ENCODE measurements at regions not wholly inside any gene's neighbourhood (a gene's known extent, or its start where the extent isn't known, plus 50 kb on each side); places are given as distances from the start of the nearest gene placed in this dataset.
"Not testable (repeated sequence)": the region's sequence is repeated elsewhere in the genome, so short reads cannot be mapped to it uniquely, and the experiment has no call there.

GRCh38 chr21:5013455-5014304 is 5507.7 kb upstream of the TPTE start:
- DNase-seq (ENCODE audit: low read depth) = not testable (repeated sequence)

DNA sequence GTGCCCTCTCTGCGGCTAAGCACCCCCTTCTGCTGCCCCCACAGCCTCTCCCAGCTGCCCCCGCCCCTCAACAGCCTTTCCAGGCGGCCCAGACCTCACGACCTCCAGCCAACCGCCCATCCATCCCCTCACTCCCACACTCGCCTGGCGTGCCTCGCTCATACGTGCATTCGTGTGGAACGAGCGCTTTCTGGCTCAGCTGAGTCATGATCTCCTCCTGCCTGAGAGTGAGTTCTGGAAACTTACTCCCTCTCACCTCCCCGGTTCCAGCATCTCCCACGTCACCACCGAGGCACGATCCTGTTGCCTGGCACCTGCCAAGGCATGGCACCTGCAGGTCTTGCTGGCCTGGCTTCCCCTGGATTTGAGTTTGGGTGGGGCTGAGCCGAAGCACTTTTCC is 5506.2 kb upstream of the TPTE start:
- not testable (repeated sequence) for DNase-seq (ENCODE audit: low read depth)

- not testable (repeated sequence) for DNase-seq (ENCODE audit: low read depth)
These were observed 5502.3 kb upstream of the TPTE start for GRCh38 chr21:5019120-5019519.

DNA sequence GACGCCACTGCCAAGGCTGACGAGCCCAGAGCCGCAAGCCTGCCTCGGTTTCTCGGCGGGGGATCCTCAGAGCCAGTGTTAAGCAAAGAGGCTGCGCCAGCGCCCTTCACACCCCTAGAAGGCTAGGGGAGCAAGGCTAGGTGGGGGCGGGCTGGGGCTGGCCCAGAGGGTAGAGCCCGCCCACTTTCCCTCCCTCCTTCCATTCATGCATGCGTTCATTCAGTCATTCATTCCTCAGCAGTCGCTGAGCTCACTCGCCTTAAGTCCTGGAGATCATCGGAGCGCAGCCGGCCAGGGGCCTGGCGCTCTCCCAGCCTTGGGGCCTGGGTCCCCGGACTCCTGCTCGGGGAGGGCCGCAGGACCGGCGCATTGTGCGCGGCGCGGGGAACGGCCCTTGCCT is 5499.6 kb upstream of the TPTE start:
- DNase-seq (ENCODE audit: low read depth) = not testable (repeated sequence)

DNA sequence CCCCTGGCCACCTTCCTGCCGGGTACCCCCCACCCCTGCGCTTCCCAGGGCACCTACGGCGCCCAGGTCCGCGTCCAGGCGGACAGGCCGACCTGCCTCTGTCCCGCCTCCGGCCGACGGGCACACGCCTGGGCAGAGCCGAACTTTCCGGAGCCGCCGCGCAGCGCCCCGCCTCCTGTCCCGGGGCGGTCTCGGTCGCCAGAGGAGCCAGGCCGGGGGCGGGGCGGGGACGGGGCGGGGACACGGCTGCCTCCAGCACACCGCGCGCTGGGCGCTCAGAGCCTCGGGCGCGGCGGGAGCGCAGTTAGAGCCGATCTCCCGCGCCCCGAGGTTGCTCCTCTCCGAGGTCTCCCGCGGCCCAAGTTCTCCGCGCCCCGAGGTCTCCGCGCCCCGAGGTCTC is 5499.1 kb upstream of the TPTE start:
- DNase-seq (ENCODE audit: low read depth) = not testable (repeated sequence)

DNA sequence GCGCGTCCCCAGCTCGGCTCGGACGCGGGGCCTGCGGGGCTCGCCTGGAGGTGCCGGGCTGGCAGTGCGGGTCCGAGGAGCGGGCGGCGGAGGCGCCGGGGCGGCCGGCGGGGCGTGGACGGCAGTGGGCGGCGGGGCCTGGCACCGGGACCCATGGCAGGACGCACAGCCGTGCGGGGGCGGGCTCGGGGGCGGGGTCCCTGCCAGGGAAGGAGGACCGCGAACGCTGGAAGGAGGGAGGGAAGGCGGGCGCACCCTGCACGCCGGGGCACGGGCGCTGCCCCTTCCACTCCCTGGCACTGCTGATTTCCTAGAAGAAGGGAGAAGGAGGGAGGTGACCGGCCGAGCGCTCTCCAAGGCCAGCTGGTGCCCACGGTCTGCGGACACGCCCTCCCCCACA is 5498.6 kb upstream of the TPTE start:
- not testable (repeated sequence) for DNase-seq (ENCODE audit: low read depth)

DNA sequence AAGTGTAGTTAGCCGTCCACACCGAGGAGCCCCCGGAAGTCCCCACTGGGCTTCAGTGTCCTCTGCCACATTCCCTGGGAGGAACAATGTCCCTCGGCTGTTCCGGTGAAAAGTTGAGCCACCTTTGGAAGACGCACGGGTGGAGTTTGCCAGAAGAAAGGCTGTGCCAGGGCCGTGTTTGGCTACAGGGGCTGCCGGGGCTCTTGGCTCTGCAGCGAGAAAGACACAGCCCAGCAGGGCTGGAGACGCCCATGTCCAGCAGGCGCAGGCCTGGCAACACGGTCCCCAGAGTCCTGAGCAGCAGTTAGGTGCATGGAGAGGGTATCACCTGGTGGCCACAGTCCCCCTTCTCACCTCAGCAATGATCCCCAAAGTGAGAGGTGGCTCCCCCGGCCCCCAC is 5486.2 kb upstream of the TPTE start:
- DNase-seq (ENCODE audit: low read depth) = not testable (repeated sequence)

DNA sequence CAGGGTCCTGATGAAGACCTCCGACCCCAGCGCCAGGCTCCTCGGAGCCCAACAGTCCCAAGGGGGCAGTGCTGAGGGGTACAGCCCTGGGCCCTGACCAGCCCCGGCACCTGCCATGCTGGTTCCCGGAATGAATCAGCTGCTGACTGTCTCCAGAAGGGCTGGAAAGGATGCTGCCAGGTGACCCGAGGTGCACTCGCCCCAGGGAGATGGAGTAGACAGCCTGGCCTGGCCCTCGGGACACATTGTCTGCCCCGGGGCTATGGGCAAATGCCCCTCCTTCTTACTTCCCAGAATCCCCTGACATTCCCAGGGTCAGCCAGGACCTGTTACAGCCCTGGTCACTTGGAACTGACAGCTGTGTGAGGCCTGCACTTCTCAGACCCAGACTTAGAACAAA is 5485.8 kb upstream of the TPTE start:
- DNase-seq (ENCODE audit: low read depth) = not testable (repeated sequence)

DNA sequence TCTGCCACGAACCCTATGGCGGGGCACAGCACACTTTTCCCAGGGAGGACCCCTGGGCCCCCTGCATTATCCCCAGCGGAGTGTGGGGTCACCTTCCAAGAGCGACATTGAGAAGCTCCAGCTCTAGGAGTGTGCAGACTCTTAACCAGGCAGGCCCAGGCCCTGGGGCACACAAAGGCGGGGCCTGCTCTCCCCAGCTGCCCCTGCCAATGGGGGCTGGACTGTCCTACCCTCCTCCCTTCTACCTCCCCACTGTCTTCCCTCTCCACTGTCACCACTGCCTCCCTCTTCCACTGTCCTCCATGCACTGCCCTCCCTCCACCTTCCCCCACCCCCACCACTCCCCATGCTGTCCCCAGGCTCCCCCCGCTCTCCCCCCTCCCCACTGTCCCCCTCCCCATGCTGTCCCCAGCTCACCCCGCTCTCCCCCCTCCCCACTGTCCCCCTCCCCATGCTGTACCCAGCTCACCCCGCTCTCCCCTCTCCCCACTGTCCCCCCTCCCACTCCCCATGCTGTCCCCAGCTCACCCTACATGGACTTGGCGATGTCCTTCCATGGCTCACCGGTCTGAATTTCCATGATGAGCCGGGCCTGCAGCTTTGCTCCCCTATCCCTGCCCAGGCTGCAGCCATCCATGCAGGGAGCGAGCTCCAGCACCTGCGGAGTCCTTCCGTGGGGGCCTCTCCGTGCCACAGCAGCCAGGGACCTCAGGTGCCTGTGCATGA is 5483.6 kb upstream of the TPTE start:
- not testable (repeated sequence) for DNase-seq (ENCODE audit: low read depth)

GRCh38 chr21:5039926-5040325 is 5481.5 kb upstream of the TPTE start:
- not testable (repeated sequence) for DNase-seq (ENCODE audit: low read depth)

DNA sequence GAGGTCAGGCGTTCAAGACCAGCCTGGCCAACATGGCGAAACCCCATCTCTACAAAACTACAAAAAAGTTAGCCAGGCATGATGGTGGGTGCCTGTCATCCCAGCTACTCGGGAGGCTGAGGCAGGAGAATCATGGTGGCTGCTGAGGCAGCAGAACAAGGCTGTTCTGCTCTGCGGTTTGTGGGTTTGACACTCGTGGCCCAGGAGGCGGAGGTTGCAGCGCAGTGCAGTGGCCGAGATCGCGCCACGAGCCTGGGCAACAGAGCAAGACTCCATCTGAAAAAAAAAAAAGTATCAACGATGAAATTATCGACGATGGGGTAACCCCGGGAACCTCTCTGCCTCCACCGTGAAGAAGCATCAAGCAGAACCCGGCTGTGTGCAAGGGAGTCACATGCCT is 5478.8 kb upstream of the TPTE start:
- not testable (repeated sequence) for DNase-seq (ENCODE audit: low read depth)

DNA sequence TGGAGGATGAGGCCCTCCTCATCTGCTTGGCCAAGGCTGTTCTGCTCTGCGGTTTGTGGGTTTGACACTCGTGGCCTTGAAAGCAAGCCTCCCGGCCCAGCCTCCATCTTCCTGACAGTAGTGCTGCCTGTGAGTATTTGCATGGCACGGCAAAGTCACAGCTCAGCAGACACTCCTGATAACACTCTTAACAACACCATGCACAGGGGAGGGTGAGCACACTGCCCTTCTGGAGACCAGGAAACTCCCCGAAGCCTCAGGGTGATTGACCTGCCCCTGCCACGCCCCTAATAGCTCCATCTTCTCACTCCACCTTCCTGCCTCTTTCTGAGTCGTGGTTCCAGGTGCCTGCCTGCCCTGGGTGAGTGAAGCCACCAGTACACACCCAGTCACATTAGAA is 5476.6 kb upstream of the TPTE start:
- not testable (repeated sequence) for DNase-seq (ENCODE audit: low read depth)

DNA sequence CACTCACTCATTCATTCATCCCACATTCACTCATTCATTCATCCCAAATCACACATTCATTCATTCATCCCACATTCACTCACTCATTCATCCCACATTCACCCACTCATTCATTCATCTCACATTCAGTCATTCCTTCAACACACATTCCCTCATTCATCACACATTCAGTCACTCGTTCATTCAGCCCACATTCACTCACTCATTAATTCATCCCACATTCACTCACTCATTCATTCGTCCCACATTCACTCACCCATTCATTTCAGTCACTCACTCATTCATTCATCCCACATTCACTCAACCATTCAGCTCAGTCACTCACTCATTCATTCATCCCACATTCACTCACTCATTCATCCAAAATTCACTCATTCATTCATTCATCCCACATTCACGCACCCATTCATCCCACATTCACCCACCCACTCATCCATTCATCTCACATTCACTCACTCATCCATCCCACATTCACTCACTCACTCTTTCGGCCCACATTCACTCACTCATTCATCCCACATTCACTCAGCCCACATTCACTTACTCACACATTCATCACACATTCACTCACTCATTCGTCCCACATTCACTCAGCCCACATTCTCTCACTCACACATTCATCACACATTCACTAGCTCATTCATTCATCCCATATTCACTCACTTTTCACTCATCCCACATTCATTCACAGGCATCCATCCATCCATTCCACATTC is 5469.9 kb upstream of the TPTE start:
- DNase-seq (ENCODE audit: low read depth) = not testable (repeated sequence)

DNA sequence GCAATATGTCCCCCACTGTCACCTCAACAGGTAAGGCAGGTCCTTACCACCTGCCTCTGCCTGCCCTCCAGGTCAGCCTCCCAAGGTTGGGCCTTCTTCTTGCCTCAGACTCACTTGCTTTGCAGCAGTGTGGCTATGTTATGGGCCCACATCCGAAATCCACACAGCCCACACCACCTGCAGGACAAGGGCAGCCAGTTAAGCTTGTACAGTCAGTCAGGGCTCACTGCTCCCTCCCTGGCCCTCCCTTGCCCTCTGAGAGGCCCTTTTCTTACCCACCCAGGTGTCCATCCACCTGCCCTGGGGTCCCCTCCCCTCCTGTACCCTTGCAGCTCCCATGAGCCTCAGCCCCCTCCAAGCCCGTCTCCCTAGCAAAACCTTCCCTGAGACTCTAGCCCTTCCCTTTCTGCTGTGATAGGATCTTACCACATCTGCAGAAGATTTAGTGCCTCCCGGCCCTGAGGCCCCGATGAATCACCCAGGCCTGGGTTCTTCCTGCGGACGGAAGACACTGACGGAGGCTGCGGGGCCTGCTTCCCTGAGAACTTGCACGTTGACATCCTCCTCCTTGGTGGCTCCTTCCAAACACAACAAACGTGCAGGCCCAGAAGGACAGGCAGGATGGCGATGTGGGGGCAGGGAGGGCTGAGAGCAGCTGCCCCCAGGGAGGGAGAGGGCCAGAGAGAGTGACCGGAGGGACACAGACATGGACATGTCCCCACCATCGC is 5466.2 kb upstream of the TPTE start:
- not testable (repeated sequence) for DNase-seq (ENCODE audit: low read depth)

GRCh38 chr21:5055996-5056962 is 5465.1 kb upstream of the TPTE start:
- not testable (repeated sequence) for DNase-seq (ENCODE audit: low read depth)

- DNase-seq (ENCODE audit: low read depth) = not testable (repeated sequence)
These were observed 5464.3 kb upstream of the TPTE start for GRCh38 chr21:5057077-5057476.

- not testable (repeated sequence) for DNase-seq (ENCODE audit: low read depth)
These were observed 5460.9 kb upstream of the TPTE start for GRCh38 chr21:5060364-5061083.

GRCh38 chr21:5064581-5065142 is 5456.7 kb upstream of the TPTE start:
- not testable (repeated sequence) for DNase-seq (ENCODE audit: low read depth)

All from stromal cell of bone marrow (primary cell).